ENCODE measurements at regions not wholly inside any gene's neighbourhood (a gene's known extent, or its start where the extent isn't known, plus 50 kb on each side); places are given as distances from the start of the nearest gene placed in this dataset.
"Not testable (repeated sequence)": the region's sequence is repeated elsewhere in the genome, so short reads cannot be mapped to it uniquely, and the experiment has no call there.

DNA sequence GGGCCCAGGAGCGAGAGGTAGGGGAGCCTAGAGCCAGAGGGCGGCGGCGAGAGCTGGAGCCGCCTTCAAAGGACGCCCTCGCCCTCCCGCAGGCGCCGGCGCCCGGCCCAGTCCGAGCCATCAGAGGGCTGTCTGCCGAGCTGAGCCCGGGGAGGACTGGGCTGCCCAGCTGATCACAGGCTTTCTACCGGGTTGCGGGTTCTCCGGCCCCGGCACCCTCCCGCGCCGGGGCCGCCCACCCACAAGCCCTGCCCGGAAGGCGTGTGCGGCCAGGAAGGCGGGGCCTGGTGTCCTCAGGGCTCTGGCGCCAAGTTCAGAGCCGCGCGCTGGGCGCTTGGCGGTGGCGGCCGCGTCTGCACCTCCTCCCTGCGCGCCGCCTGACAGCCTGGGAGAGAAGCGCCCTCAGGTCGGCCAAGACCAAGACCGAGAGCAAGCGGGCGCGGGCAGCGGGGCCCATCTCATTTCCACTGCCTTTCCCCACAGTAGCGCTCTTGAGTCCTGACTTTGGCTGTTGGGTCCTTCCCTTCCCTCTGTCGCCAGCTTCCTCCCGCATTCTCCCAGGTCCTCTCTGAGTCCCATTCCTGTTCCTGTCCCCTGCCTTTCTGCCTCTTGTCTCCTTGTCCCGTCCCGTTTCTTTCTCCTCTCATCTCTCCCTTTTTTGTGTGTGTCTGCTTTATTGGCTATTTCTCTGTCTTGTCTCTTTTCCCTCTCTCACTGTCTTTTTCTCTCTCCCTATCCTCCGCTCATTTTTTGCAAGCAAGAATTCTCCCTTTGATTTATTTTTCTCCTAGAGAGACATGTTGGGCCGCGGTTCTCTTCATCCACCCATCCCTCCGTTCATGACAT lies 60.6 kb upstream of the MSMB start:
- TF ChIP-seq, protein P1, sequence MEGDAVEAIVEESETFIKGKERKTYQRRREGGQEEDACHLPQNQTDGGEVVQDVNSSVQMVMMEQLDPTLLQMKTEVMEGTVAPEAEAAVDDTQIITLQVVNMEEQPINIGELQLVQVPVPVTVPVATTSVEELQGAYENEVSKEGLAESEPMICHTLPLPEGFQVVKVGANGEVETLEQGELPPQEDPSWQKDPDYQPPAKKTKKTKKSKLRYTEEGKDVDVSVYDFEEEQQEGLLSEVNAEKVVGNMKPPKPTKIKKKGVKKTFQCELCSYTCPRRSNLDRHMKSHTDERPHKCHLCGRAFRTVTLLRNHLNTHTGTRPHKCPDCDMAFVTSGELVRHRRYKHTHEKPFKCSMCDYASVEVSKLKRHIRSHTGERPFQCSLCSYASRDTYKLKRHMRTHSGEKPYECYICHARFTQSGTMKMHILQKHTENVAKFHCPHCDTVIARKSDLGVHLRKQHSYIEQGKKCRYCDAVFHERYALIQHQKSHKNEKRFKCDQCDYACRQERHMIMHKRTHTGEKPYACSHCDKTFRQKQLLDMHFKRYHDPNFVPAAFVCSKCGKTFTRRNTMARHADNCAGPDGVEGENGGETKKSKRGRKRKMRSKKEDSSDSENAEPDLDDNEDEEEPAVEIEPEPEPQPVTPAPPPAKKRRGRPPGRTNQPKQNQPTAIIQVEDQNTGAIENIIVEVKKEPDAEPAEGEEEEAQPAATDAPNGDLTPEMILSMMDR (IDR thresholded peaks at IDR 0.05; ENCODE audit: extremely low read depth, missing control alignments): no peak
- DNase-seq (ENCODE audit: low spot score): peak; percentile 59

DNA sequence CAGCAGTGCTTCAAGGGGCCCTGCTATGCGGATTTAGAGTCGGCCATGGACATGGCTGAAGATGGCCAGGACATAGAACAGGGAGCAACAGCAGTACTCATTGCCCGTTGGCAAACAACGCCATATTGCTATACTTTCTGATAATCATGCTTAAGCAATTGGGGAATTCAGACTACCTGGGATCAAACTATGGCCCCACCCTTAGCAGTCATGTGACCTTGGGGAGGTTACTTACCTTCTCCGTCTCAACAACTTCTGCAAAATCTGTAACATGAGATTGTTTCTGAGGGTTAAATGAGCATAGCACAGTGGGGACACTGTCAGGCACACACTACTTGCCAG lies 62.1 kb upstream of the MSMB start:
- DNase-seq (ENCODE audit: low spot score): not testable (repeated sequence)

DNA sequence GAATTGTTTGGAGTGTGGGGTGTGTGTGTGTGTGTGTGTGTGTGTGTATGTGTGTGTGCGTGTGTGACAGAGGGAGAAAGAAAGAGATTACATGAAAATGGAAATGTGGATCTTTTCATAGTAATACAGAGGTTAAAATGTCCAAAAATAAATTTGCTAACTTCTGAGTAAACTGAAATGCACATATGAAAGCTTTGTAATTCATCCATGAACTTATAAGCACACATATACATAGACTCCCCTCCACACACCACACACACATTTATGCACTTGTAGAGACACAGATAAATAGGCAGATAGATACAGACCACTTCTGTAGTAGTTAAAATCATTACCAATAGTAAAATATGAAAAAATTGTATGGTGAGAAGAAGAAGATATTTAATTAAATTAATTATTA lies 108.2 kb upstream of the MSMB start:
- not testable (repeated sequence) for DNase-seq (ENCODE audit: low spot score)

DNA sequence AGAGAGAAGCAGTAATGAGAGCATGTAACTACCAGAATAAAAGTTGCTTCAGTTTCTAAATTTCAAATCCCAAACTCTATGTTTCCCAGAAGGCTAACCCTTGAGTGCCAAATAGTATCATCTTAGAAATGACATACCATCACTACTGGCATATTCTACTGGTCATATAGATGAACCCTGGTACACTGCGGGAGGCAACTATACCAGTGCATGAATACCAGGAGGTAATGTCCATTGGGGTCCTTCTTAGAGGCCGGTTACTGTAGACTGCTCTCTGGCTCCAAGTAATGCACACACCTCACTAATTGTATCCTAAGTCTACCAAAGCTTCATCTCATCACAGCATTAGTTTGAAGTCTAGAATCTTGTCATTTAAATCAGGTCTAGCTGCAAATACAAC lies 108.6 kb upstream of the MSMB start:
- not testable (repeated sequence) for DNase-seq (ENCODE audit: low spot score)

DNA sequence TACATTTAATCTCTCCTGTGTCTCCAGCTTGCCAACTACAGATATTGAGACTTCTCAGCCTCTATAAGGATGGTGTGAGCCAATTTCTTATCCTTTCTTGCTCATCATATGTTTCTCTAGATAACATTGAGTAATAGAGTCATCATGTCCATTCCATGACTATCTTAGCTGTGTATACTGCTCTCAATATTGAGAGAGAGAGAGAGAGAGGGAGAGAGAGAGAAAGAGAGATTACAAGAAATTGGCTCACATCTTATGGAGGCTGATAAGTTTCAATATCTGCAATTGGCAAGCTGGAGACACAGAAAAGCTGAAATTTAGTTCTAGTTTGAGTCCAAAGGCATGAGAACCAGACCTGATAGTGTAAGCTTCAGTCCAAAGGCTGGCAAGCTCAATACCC lies 110.8 kb upstream of the MSMB start:
- DNase-seq (ENCODE audit: low spot score): not testable (repeated sequence)

DNA sequence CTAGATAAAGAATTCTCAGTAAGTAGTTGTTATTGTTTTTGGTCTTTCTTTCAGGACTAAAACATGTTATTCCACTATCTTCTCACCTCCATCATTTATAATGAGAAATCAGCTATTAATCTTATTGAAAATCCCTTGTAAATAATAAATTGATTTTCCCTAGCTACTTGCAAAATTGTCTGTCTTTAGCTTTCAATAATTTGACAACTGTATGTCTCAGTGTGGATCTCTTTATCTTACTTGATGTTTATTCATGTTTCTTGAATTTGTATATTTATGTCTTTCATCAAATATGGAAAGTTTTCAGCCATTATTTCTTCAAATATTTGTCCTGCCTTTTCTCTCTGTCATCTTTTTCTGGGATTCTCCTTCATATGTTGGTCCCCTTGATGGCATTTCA lies 117.1 kb upstream of the ANTXRL start:
- TF ChIP-seq, protein P1 (IDR thresholded peaks at IDR 0.05; ENCODE audit: extremely low read depth, missing control alignments): no peak
- no peak for DNase-seq (ENCODE audit: low spot score)

DNA sequence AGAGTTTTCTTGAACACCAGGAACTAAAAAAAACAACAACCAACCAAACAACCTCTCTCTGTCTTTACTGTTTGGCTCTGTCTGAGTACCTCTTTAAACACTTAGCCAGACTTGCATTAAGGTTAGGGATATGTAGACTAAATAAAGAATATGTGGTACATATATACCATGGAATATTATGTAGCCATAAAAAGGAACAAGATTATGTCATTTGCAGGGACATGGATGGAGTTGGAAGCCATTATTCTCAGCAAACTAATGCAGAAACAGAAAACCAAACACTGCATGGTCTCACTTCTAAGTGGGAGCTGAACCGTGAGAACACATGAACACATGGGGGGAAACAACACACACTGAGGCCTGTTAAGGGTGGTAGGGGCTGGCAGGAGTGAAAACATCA lies 116.0 kb upstream of the ANTXRL start:
- DNase-seq (ENCODE audit: low spot score): no peak
- TF ChIP-seq, protein P1 (IDR thresholded peaks at IDR 0.05; ENCODE audit: extremely low read depth, missing control alignments): no peak

DNA sequence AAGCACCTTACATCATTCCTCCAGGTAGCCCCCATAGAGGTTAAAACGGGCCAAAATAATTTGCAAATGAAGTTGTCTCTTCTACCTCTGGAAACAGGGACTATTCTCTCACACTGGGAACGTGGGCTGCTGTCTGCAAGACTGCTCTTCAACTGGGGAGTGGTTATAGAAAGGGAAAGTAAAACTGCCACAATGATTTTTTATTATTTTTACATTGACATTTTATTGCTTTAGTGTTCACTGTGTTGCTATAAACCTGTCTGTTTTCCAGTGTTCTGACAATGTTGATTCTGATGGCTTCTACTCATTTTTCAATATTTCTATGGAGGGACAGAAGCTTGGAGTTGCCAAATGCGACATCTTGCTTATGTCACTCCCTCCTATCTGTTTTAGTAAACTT lies 115.1 kb upstream of the ANTXRL start:
- no peak for DNase-seq (ENCODE audit: low spot score)
- TF ChIP-seq, protein P1 (IDR thresholded peaks at IDR 0.05; ENCODE audit: extremely low read depth, missing control alignments): no peak

DNA sequence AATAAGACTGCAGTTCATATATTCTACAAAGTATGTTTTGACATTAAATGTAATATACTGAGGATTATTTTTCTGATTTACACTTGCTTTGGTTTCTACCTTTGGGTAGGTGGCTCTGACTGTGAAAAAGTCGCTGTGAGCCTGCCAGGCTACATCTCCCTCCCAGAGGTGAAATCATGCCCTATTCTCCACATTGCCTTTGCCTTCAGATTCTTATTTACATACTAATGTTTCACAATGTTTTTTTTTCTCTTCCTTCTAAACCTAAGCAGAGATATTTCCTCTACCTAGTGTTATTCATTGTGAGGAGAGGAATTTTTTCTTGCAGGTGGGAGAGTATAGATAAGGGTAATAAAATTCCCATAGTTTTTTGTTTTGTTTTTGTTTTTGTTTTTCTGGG lies 111.5 kb upstream of the ANTXRL start:
- TF ChIP-seq, protein P1 (IDR thresholded peaks at IDR 0.05; ENCODE audit: extremely low read depth, missing control alignments): no peak
- DNase-seq (ENCODE audit: low spot score): no peak

DNA sequence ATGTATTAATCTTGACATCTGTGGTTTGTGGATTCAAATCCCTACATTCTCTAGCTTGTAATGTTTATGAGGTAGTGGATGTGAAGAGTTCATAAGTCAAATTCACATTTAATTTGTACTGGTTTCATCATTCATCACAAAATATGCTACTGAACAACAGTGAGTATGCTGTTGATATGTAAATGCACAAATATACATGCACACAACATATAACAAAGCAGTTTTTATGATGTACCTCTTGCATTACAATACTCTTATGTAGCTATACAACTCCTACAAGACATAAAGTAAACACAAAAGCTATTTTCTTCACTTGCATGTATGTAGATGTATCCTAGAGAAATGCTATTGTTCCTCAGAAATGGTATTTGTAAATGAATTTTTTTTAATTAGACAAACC lies 111.0 kb upstream of the ANTXRL start:
- TF ChIP-seq, protein P1 (IDR thresholded peaks at IDR 0.05; ENCODE audit: extremely low read depth, missing control alignments): no peak
- DNase-seq (ENCODE audit: low spot score): no peak

DNA sequence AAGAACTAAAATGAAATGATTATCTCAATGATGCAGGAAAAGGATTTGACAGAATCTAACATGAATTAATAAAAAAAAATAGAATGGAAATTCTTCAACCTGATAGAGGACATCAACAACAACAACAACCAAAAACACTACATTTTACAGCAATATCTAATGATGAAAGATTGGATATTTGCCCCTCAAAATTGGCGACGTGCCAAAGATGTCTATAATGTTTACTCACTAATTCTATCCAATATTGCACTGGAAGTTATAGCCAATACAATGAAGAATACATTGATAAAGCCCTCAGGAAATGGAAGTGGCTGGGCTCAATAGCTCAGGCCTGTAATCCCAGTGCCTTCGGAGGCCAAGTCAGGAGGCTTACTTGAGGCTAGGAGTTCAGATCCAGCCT lies 99.4 kb upstream of the ANTXRL start:
- not testable (repeated sequence) for DNase-seq (ENCODE audit: low spot score)

All from GM20000 (cell line).